ENCODE measurements at regions not wholly inside any gene's neighbourhood (a gene's known extent, or its start where the extent isn't known, plus 50 kb on each side); places are given as distances from the start of the nearest gene placed in this dataset.

DNA sequence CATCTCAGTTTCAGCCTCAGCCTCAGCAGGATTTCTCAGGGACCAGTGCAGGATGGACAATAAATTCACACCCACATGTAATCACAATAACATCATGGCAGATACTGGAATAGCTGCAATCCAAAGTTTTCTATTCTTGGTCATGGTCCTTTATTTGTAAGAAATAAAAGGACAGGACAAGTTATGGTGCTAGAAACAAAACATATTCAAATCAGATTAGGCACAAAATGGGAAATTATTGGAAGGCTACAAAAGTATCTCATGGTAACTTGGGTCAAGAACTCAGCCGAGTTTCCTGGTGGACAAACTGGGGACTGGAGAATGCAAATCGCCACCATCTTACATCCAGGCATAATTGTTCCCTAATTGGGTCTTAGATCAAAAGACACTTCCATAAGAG lies 1768.2 kb upstream of the WWC1 start:
- Mint-ChIP-seq H3K9me3 (no peaks in the 10 kb centered on the region), H3K27me3 (no peaks in the 10 kb centered on the region)

DNA sequence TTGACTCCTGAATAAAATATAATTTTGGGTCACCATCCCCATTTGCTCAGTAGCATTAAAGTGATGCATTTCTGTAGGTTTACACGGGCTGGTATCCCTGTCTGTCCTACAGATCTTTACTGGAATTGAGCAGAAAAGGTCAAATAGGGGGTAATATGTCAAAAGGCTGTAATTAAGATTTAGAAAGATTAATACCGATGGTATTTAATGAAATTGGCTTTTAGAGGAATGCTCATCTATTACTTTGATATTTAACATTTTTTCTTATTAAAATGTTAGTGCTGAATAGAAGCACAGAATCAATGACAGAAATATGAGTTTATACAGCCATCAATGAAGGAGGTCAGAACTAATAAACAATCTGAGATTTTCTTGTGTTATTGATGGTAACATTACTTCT lies 1762.2 kb upstream of the WWC1 start:
- H3K36me3 Mint-ChIP-seq: no peaks in the 10 kb centered on the region
- H3K4me1 Mint-ChIP-seq: no peaks in the 10 kb centered on the region
- H3K9me3 Mint-ChIP-seq: peaks cover 5% of the 10 kb centered on the region
- H3K27ac Mint-ChIP-seq: no peak overlapping the region
- H3K4me3 Mint-ChIP-seq: no peak overlapping the region
- H3K27me3 Mint-ChIP-seq: no peaks in the 10 kb centered on the region

More for the DNA sequence above, 1768.2 kb upstream of the WWC1 start:
- H3K4me1 Mint-ChIP-seq: no peaks in the 10 kb centered on the region
- no peak overlapping the region for H3K27ac Mint-ChIP-seq
- no peak overlapping the region for H3K4me3 Mint-ChIP-seq
- no peaks in the 10 kb centered on the region for H3K36me3 Mint-ChIP-seq

DNA sequence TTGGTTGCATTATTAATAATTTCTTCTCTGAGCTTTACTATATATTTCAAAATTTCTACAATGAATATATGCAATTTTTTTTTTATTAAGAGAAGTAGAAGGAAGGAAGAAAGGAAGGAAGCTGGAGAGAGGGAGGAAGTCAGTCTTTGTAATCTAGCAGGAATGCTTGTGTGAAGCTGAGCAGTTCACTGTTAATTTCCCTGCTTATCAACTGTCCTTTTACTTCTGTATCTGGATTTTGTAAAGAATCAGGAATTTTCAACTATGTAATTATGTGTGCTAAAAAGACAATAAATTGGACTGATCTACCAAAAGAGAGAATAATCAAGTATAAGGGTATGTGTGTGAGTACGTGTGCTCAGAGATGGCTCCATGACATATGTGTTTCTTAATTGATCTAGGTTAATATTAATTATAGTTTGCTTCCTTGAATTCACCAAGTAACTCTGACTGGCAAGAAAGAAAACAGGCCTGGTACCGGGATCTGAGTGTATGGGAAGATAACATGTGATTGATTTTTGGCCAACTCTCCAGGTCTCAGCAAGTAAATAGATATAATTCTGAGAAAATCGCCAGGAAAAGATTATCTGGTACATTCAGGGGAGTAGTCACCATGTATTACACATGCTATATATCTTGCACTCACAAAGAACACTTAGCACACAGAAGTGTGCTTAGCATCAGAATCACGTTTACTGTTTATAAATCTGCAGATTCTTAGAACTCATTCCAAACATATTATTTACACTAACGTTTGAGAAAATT lies 1758.8 kb upstream of the WWC1 start:
- Mint-ChIP-seq H3K27me3 (no peaks in the 10 kb centered on the region), H3K9me3 (peaks cover 7% of the 10 kb centered on the region), H3K4me1 (no peaks in the 10 kb centered on the region), H3K36me3 (no peaks in the 10 kb centered on the region), H3K27ac (no peak overlapping the region), H3K4me3 (no peak overlapping the region)

DNA sequence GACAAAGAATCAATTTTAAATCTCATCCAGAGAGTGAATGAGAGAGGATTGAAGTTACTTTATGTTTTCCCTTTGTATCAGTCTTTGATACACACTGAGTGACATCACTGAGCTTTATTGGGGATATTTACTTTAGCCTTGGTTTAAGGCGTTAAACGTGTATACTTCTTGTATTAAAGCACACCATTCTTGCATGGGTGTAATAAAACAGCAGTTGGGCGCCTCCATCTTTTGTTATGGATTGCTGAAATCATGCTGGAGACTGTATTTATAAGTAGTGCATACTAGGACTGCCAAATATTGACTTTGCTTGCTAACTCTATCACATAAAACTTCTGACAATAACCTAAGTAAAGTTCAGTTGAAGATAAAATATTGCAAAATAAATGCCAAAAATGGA lies 1755.8 kb upstream of the WWC1 start:
- no peak overlapping the region for H3K4me3 Mint-ChIP-seq
- no peaks in the 10 kb centered on the region for H3K27me3 Mint-ChIP-seq
- no peaks in the 10 kb centered on the region for H3K4me1 Mint-ChIP-seq
- no peaks in the 10 kb centered on the region for H3K36me3 Mint-ChIP-seq
- peaks cover 12% of the 10 kb centered on the region for H3K9me3 Mint-ChIP-seq
- no peak overlapping the region for H3K27ac Mint-ChIP-seq

DNA sequence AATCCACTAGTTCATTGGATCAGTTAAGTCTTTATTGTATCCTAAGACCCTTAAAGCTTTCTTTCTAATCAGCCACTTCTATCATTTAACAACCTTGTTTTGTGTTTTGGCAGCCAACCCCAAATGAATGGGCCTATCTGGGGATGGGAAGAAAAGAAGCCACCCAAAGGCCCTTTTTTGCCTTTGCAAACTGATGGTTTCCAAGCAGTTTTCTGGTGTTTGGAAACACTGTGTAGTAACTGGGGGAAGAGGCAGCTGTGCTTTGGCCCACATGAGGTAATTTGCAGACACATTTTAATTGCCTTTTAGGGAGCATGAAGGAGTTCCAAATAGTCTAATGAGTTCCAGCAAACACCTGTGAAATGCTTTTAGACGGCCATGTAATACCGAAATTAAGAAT lies 1751.3 kb upstream of the WWC1 start:
- H3K27ac Mint-ChIP-seq: no peak overlapping the region
- H3K4me3 Mint-ChIP-seq: no peak overlapping the region
- peaks cover 7% of the 10 kb centered on the region for H3K9me3 Mint-ChIP-seq
- H3K4me1 Mint-ChIP-seq: no peaks in the 10 kb centered on the region
- H3K36me3 Mint-ChIP-seq: no peaks in the 10 kb centered on the region
- H3K27me3 Mint-ChIP-seq: no peaks in the 10 kb centered on the region

GRCh38 chr5:166551384-166551783 lies 1740.1 kb upstream of the WWC1 start:
- Mint-ChIP-seq H3K9me3 (peaks cover 7% of the 10 kb centered on the region), H3K27ac (no peak overlapping the region), H3K4me3 (no peak overlapping the region), H3K36me3 (no peaks in the 10 kb centered on the region), H3K4me1 (no peaks in the 10 kb centered on the region), H3K27me3 (no peaks in the 10 kb centered on the region)

- Mint-ChIP-seq H3K4me3 (no peak overlapping the region), H3K4me1 (no peaks in the 10 kb centered on the region), H3K9me3 (peaks cover 7% of the 10 kb centered on the region), H3K27ac (no peak overlapping the region), H3K27me3 (no peaks in the 10 kb centered on the region), H3K36me3 (no peaks in the 10 kb centered on the region)
Observed at GRCh38 chr5:166553778-166554177, 1737.7 kb upstream of the WWC1 start.

GRCh38 chr5:166561759-166562158 lies 1729.7 kb upstream of the WWC1 start:
- Mint-ChIP-seq H3K4me1 (no peaks in the 10 kb centered on the region), H3K9me3 (peaks cover 15% of the 10 kb centered on the region)

DNA sequence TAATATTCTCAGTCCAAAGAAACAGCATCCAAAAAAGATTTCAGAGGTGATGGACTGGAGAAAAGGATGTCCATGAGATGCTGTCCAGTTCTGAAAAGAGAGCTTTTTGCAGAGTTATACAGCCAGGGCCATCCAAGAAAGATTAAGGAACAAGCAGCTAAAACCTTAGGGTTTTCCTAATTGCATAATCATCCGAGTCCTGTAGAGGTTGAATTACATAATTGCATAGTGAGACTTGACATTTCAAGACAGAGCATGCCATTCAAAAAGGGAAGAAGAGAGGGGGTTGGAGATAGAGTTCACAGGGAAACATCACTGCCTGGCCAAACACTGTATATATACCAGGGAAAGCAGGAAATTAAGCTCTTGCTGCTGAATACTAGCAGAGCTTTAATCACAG lies 1729.2 kb upstream of the WWC1 start:
- Mint-ChIP-seq H3K27me3 (no peaks in the 10 kb centered on the region), H3K36me3 (no peaks in the 10 kb centered on the region), H3K4me3 (no peak overlapping the region), H3K4me1 (no peaks in the 10 kb centered on the region), H3K9me3 (peaks cover 15% of the 10 kb centered on the region), H3K27ac (no peak overlapping the region)

More at GRCh38 chr5:166561759-166562158, 1729.7 kb upstream of the WWC1 start:
- H3K27me3 Mint-ChIP-seq: no peaks in the 10 kb centered on the region
- no peak overlapping the region for H3K27ac Mint-ChIP-seq
- no peaks in the 10 kb centered on the region for H3K36me3 Mint-ChIP-seq
- no peak overlapping the region for H3K4me3 Mint-ChIP-seq

DNA sequence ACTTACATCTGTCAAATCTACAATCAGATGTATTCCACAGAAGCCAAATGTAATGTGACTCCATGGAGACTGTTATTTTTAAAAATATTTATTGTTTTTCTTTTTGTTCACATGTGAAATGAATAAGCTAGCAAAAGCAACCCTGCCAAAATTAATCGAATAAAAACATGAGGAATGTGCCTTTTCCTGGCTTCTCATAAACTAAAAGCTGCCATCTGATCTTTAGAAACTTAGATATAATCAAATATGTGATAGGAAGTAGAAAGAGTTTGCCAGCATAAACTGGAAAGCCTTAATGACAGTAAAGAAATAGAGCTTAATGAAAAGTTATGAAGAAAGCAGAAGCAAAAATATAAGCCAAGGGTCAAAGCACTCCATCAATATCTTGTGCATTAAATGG lies 1724.7 kb upstream of the WWC1 start:
- Mint-ChIP-seq H3K4me1 (no peaks in the 10 kb centered on the region), H3K4me3 (no peak overlapping the region), H3K36me3 (no peaks in the 10 kb centered on the region), H3K9me3 (peaks cover 11% of the 10 kb centered on the region), H3K27ac (no peak overlapping the region), H3K27me3 (no peaks in the 10 kb centered on the region)

GRCh38 chr5:166570865-166571264 lies 1720.6 kb upstream of the WWC1 start:
- Mint-ChIP-seq H3K27ac (no peak overlapping the region), H3K4me1 (no peaks in the 10 kb centered on the region), H3K4me3 (no peak overlapping the region), H3K9me3 (peaks cover 10% of the 10 kb centered on the region), H3K27me3 (no peaks in the 10 kb centered on the region), H3K36me3 (no peaks in the 10 kb centered on the region)

DNA sequence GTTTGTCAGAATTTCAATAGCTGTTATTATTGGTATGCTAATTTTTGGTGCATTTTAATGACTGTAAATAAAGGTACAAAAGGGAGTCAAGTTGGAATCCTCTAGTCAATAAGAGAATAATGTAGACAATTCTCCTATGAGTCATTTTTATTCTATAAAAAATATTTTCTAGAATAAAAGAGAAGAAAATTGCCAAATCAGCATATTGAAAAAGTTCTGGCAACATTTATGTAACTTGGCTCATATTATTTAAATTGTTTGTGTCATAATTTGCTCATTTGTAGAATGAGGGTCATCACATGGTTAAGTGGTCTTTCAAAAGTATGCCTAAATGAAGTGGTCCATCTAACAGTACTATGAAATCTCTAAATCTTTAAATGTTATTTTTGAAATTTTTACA lies 1719.8 kb upstream of the WWC1 start:
- H3K27me3 Mint-ChIP-seq: no peaks in the 10 kb centered on the region
- no peak overlapping the region for H3K27ac Mint-ChIP-seq
- H3K4me1 Mint-ChIP-seq: no peaks in the 10 kb centered on the region
- peaks cover 10% of the 10 kb centered on the region for H3K9me3 Mint-ChIP-seq
- no peaks in the 10 kb centered on the region for H3K36me3 Mint-ChIP-seq
- H3K4me3 Mint-ChIP-seq: no peak overlapping the region

DNA sequence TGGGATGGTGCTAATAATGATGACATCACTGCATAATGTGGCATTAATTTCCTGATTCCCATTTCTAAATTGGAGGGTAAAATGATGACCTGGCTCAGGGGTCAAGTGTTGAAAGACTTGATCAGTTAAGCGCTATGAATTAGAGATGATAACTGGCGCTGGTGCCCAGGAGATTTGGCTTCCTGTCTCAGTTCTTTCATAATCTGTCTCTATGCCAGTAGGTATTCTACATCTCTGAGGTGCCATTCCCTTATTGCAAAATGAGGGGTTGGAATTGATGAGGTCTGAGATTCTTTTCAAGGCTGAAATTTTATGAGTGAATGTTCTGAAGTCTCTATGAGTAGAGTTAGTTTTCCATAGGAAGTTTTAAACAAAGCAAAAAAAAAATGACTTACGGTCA lies 1715.1 kb upstream of the WWC1 start:
- Mint-ChIP-seq H3K9me3 (peaks cover 4% of the 10 kb centered on the region), H3K27ac (no peak overlapping the region), H3K36me3 (no peaks in the 10 kb centered on the region), H3K4me3 (no peak overlapping the region), H3K4me1 (no peaks in the 10 kb centered on the region), H3K27me3 (no peaks in the 10 kb centered on the region)

- H3K4me1 Mint-ChIP-seq: no peaks in the 10 kb centered on the region
- peaks cover 7% of the 10 kb centered on the region for H3K9me3 Mint-ChIP-seq
- no peaks in the 10 kb centered on the region for H3K36me3 Mint-ChIP-seq
- no peak overlapping the region for H3K27ac Mint-ChIP-seq
- no peaks in the 10 kb centered on the region for H3K27me3 Mint-ChIP-seq
- no peak overlapping the region for H3K4me3 Mint-ChIP-seq
Observed at GRCh38 chr5:166581826-166582225, 1709.6 kb upstream of the WWC1 start.

GRCh38 chr5:166582416-166582815 lies 1709.0 kb upstream of the WWC1 start:
- no peak overlapping the region for H3K4me3 Mint-ChIP-seq
- H3K27me3 Mint-ChIP-seq: no peaks in the 10 kb centered on the region
- H3K36me3 Mint-ChIP-seq: no peaks in the 10 kb centered on the region
- no peaks in the 10 kb centered on the region for H3K4me1 Mint-ChIP-seq
- peaks cover 7% of the 10 kb centered on the region for H3K9me3 Mint-ChIP-seq
- H3K27ac Mint-ChIP-seq: no peak overlapping the region

GRCh38 chr5:166594567-166594966 lies 1696.9 kb upstream of the WWC1 start:
- Mint-ChIP-seq H3K4me3 (no peak overlapping the region), H3K27ac (no peak overlapping the region), H3K36me3 (no peaks in the 10 kb centered on the region), H3K27me3 (no peaks in the 10 kb centered on the region), H3K9me3 (no peaks in the 10 kb centered on the region), H3K4me1 (no peaks in the 10 kb centered on the region)
